ENCODE measurements at regions not wholly inside any gene's neighbourhood (a gene's known extent, or its start where the extent isn't known, plus 50 kb on each side); places are given as distances from the start of the nearest gene placed in this dataset.

DNA sequence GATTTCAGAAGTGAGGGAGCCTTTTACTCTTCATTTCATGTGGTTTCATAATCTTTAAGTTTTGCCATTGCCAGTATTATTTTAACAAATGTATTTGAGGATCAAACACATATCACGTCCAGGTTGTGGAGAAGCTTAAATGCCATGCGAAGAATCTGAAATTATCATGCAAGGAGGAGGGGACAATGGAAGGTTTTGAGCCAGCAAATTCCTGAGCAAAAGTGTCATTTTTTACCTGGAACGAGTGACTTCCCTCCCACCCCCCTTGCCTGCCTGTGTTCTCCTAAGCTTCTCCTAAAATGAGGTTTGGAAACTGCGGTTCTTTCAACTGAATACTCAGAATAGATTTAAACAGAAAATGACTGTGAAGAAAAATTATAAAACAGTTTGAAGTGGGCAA lies 77.6 kb downstream of the C16orf95 start:
- in situ Hi-C loops (cut with HindIII; ENCODE audit: low pct_unique_long_range_greater_than_20kb, low sequenced_read_pairs) = no loop called here
- no peak for DNase-seq (ENCODE audit: low read depth, low spot score)

- in situ Hi-C loops (cut with HindIII; ENCODE audit: low pct_unique_long_range_greater_than_20kb, low sequenced_read_pairs) = no loop called here
- DNase-seq (ENCODE audit: low read depth, low spot score) = no peak
Observed at GRCh38 chr16:87240211-87241136, 76.7 kb downstream of the C16orf95 start.

DNA sequence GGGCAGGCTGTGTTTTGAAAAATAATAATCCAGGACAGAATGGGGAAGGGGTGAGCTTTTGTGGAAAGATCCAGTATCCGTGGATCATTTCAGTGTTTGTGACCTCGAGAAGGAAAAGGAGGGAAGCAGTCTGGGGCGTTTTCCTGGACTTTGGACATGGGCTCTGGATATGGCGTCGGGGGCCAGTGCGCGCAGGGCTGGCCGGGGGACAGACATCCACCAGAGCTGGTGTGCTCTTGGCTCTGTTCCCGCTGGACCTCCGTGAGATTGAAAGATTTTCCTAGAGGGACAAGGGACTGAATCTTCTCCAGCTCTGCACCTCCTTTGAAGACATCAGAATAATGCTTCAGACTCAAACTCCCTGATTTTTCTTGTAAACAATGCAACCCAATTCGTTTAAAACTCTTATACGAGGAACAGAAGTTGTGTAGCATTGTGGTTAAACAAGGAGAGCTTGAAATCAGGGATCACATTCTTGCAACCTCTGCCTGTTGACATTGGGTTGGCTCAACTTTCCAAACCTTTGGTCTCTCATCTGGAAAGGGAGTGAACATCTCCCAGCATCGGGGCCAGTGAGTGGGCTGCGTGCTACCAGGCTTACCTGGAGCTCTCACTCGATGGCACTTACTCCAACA lies 75.9 kb downstream of the C16orf95 start:
- DNase-seq (ENCODE audit: low read depth, low spot score) = no peak
- in situ Hi-C loops (cut with HindIII; ENCODE audit: low pct_unique_long_range_greater_than_20kb, low sequenced_read_pairs) = no loop called here

DNA sequence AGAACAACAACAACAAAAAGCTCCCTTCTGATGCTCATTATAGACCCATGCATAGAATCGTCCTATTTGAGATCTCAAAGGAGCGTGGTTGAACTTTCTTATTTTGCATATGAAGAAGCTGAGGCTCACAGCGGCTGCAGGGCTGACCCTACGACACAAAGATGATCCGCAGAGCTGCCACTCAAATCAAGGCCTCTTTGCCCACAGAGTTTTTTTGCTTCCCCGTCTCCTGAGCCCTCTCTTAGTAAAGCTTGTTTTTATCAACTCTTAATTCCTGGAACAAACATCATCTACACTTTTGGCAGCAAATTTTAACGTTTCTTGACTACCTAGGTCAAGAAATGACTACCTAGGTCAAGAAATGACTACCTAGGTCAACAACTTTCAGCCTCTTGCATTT lies 73.7 kb downstream of the C16orf95 start:
- no peak for DNase-seq (ENCODE audit: low read depth, low spot score)
- in situ Hi-C loops (cut with HindIII; ENCODE audit: low pct_unique_long_range_greater_than_20kb, low sequenced_read_pairs) = no loop called here

GRCh38 chr16:87244636-87245197 lies 72.5 kb downstream of the C16orf95 start:
- in situ Hi-C loops (cut with HindIII; ENCODE audit: low pct_unique_long_range_greater_than_20kb, low sequenced_read_pairs) = no loop called here
- DNase-seq (ENCODE audit: low read depth, low spot score) = no peak

DNA sequence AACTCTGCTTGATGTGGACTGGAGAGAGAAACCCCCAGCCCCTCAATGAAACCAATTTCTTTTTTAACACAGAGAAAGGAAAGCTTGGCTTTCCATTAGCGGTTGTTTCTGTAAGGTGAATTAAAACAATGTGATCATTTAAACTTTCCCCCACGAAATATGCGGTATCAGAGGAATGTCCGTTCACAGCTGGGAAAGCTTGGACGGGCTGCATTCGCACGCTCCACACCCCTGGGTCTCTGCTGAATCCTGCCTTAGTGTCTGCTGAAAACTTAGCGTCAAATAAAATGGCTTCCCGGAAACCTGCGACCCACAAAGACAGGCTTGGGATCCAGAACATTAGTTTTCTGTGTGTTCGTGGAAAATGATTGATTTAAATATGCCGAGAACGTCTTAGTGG lies 71.7 kb downstream of the C16orf95 start:
- DNase-seq (ENCODE audit: low read depth, low spot score) = no peak
- in situ Hi-C loops (cut with HindIII; ENCODE audit: low pct_unique_long_range_greater_than_20kb, low sequenced_read_pairs) = no loop called here

- in situ Hi-C loops (cut with HindIII; ENCODE audit: low pct_unique_long_range_greater_than_20kb, low sequenced_read_pairs) = no loop called here
Observed at GRCh38 chr16:87246269-87247065, 70.7 kb downstream of the C16orf95 start.

GRCh38 chr16:87248714-87249113 lies 68.5 kb downstream of the C16orf95 start:
- in situ Hi-C loops (cut with HindIII; ENCODE audit: low pct_unique_long_range_greater_than_20kb, low sequenced_read_pairs) = no loop called here
- no peak for DNase-seq (ENCODE audit: low read depth, low spot score)

More at GRCh38 chr16:87246269-87247065, 70.7 kb downstream of the C16orf95 start:
- DNase-seq (ENCODE audit: low read depth, low spot score) = no peak

GRCh38 chr16:87249425-87249824 lies 67.8 kb downstream of the C16orf95 start:
- in situ Hi-C loops (cut with HindIII; ENCODE audit: low pct_unique_long_range_greater_than_20kb, low sequenced_read_pairs) = no loop called here
- no peak for DNase-seq (ENCODE audit: low read depth, low spot score)

- in situ Hi-C loops (cut with HindIII; ENCODE audit: low pct_unique_long_range_greater_than_20kb, low sequenced_read_pairs) = no loop called here
- no peak for DNase-seq (ENCODE audit: low read depth, low spot score)
Observed at GRCh38 chr16:87250431-87250960, 66.7 kb downstream of the C16orf95 start.

DNA sequence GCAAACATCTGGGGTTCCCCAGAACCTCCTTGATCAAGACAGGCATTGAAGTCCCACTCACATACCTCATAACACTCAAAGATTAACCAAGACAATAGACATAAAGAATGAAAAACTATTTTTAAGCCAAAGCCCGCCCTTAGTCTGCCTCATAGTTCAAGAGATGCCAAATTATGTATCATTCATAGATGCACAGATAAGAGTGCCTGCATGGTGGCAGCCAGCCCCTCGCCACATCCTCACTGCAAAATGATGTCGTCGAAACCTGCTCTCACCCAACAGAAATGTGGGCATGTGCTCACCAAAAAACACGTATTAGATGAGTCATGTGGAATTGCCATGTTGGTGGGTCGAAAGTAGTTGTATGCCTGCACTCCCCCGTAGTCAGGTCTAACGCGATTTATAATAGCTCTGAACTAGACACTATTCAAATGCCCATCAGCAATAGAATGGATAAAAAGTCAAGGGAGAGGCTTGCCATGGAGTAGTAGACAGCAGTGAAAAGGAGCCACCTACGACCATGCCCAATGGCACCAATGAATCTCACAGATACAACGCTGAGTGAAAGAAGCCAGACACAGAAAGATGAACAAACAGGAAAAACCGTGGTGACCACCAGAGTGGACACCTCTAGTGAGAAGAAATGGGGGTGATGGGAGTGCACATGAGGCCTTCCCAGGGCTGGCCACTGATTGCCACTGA lies 64.8 kb downstream of the C16orf95 start:
- DNase-seq (ENCODE audit: low read depth, low spot score) = no peak
- in situ Hi-C loops (cut with HindIII; ENCODE audit: low pct_unique_long_range_greater_than_20kb, low sequenced_read_pairs) = no loop called here

Small RNA genes lying in the stretch of these regions (small RNA-seq; reads per million reads assigned to genes)
- 0 reads per million in 2 experiments for gene AC093519.1

Data from SK-MEL-5 (cell line).